ENCODE measurements at regions not wholly inside any gene's neighbourhood (a gene's known extent, or its start where the extent isn't known, plus 50 kb on each side); places are given as distances from the start of the nearest gene placed in this dataset.
"Not testable (repeated sequence)": the region's sequence is repeated elsewhere in the genome, so short reads cannot be mapped to it uniquely, and the experiment has no call there.

- DNase-seq, result no peak
These were observed 146.4 kb upstream of the ERCC6L2 start for GRCh38 chr9:95729046-95729445.

GRCh38 chr9:95727947-95728520 lies 147.5 kb upstream of the ERCC6L2 start:
- DNase-seq, result no peak

GRCh38 chr9:95726756-95727155 lies 148.7 kb upstream of the ERCC6L2 start:
- peak; percentile 57 for DNase-seq

GRCh38 chr9:95725045-95725444 lies 150.4 kb upstream of the ERCC6L2 start:
- DNase-seq, result no peak

- DNase-seq, result no peak
These were observed 151.1 kb upstream of the ERCC6L2 start for GRCh38 chr9:95724253-95724991.

GRCh38 chr9:95722141-95722540 lies 153.3 kb upstream of the ERCC6L2 start:
- DNase-seq, result no peak

- no peak for DNase-seq
These were observed 154.4 kb upstream of the ERCC6L2 start for GRCh38 chr9:95721061-95721531.

GRCh38 chr9:95720496-95720895 lies 155.0 kb upstream of the ERCC6L2 start:
- no peak for DNase-seq

- no peak for DNase-seq
These were observed 156.1 kb upstream of the ERCC6L2 start for GRCh38 chr9:95719354-95719753.

- DNase-seq, result no peak
These were observed 157.2 kb upstream of the ERCC6L2 start for GRCh38 chr9:95718263-95718662.

GRCh38 chr9:95715868-95716435 lies 159.5 kb upstream of the ERCC6L2 start:
- no peak for DNase-seq

- DNase-seq, result no peak
These were observed 165.0 kb upstream of the ERCC6L2 start for GRCh38 chr9:95710446-95710845.

GRCh38 chr9:95696701-95697100 lies 178.8 kb upstream of the ERCC6L2 start:
- no peak for DNase-seq

GRCh38 chr9:95691435-95691834 lies 174.7 kb upstream of the PTCH1 start:
- no peak for DNase-seq

- no peak for DNase-seq
These were observed 172.9 kb upstream of the PTCH1 start for GRCh38 chr9:95689669-95690068.

- DNase-seq, result no peak
These were observed 167.7 kb upstream of the PTCH1 start for GRCh38 chr9:95684516-95684915.

- DNase-seq, result not testable (repeated sequence)
These were observed 163.5 kb upstream of the PTCH1 start for GRCh38 chr9:95680306-95680705.

- DNase-seq, result no peak
These were observed 163.1 kb upstream of the PTCH1 start for GRCh38 chr9:95679874-95680273.

- DNase-seq, result no peak
These were observed 162.0 kb upstream of the PTCH1 start for GRCh38 chr9:95678759-95679158.

GRCh38 chr9:95670122-95670521 lies 153.4 kb upstream of the PTCH1 start:
- DNase-seq, result no peak

GRCh38 chr9:95669253-95669652 lies 152.5 kb upstream of the PTCH1 start:
- no peak for DNase-seq

- no peak for DNase-seq
These were observed 151.0 kb upstream of the PTCH1 start for GRCh38 chr9:95667789-95668188.

GRCh38 chr9:95666785-95667155 lies 150.0 kb upstream of the PTCH1 start:
- DNase-seq, result no peak

GRCh38 chr9:95666096-95666784 lies 149.5 kb upstream of the PTCH1 start:
- no peak for DNase-seq

Data from NCI-H1436 (cell line).